GM18861 (cell line): ENCODE measurements at regions not wholly inside any gene's neighbourhood (a gene's known extent, or its start where the extent isn't known, plus 50 kb on each side); places are given as distances from the start of the nearest gene placed in this dataset.
"Not testable (repeated sequence)": the region's sequence is repeated elsewhere in the genome, so short reads cannot be mapped to it uniquely, and the experiment has no call there.

Experiments used
- ATAC-seq: cut with Tn5 transposase; IDR thresholded peaks from one replicate; pipeline ENCODE4 v1.9.1; 2021; ENCODE audit not compliant: unreplicated experiment

DNA sequence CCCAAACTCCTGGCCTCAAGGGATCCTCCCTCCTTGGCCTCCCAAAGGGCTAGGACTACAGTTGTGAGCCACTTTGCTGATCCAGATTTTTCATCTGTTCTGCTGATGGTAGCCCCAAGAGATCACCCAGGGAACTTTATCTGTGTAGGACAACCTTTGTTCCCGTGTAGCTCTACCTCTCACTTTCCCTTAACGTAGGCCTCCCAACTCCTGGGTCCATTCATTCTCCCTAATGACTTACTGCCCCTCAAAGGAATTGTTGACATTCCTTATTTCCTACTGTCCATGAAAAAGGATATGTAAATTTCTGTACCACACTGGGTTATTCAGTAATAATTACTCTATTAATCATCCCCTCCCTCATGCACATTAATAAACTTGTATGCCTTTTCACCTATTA lies 51.0 kb upstream of the PHF24 start:
- ATAC-seq, result no peak

DNA sequence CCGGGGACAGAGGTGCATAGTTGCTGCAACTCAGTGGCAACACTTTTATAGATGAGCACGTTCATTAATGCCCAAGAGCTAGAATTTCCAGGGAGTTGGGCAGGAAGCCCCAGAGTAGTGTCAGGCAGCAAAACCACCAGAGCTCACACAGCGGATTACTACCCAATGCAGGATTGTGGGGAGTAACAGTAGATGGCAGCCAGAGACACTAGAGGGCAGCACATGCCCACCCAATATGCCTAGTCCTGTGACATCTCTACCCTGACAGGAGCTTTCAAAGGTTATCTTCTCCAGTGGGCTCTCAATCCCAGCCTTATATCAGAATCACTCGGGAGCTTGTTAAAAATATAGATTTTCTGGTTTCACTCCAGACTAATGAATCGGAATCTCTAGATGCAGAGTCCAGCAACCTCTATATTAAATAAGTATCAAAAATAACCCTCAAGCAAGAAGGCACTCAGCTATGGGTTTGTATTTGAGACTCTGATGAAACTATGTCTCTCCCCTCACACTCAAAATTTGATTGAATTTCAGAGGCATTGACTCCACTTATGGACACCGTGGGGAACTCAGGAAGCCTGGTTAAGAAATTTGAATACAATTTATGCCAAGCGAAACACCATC lies 58.4 kb upstream of the PHF24 start:
- peak; percentile 67 for ATAC-seq

DNA sequence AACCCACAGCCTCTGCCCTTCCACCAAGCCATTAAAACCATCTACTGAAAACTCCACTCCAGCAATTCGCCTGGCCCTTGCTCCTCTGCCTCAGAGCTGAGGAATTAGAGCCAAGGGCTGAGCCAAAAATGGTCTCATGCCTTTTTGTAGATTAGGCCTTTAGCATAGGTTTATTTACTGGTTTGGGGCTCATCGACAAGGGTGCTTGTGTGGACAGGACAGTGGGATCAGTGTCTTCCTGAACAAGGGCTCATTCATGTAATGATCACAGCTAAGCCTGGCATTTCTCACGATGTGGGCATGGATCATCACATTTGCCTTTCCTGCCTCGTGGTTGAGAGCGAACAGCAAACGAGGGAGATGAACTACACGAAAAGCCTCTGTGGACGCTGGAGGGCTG lies 59.2 kb upstream of the PHF24 start:
- ATAC-seq, result no peak

DNA sequence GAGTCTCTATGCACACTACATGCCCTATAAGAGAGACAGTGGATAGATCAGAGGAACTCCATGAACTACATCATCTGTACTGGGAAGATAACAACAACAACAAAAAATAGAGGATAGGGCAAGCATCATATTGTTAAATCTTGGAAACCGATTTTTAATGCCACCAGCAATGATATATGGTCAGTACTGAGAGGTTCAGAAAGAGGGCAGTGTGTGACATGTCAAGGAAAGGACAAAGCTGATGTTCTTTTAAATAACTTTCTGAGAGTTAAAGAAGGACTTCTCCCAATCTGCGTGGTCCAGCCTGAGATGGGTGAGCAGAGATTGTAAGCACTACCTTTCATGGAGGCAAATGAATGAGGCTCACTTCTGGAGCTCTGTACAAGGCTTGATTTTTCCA lies 62.0 kb upstream of the PHF24 start:
- ATAC-seq, result no peak

DNA sequence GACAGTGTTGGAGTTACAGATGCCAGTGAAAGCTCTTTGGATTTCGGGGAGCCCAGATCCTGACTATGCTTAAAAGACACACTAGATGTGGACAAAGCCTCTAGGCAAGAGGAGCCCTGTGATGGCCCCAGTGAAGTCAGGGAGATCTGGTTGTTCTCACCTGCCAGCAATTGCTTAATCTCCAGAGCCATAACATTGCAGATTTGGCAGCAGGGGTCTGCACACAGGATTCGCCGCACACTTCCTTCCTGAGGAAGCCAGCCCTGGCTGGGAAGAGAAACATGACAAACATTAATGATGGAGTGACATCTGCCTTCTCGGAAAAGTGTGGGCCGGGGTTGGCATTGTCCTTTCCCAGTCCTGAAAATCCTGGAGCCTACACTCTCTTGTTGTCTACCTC lies 65.2 kb upstream of the PHF24 start:
- no peak for ATAC-seq

DNA sequence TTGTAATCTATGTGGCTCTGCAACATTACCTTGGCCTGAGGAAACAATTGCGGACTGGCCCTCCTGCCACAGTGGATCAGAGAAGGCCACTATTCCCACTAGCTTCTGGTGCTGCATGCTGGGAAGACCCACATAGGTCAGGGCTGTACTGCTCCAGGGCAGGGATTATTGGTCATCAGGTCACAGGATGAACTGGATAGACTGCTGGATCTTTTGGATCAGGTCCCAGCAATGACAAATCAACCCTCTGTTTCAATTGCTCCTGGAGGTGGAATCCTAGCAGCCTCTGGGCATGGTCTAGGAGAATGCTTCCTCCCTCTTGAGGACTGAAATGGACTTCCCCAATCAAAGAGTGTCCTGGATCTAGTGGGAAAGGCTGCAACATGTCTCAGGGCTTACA lies 66.7 kb upstream of the PHF24 start:
- ATAC-seq, result no peak

DNA sequence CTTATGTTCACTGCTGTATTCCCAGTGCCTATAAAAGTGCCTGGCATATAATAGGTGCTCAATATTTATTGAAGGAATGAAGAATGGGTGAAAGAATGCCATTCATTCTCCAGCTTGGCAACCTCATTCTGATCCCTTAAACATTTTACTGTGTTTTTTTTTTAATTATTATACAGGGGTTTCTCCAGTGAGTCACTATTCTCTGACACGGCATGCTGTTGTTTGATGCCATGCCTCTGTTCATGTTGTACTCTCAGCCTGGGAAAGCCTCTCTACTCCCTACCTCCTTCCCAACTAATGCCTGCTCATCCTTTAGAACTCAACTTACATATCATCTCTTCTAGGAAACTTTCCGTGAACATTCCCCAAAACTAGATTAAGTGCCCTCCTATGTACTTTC lies 70.2 kb upstream of the PHF24 start:
- no peak for ATAC-seq

DNA sequence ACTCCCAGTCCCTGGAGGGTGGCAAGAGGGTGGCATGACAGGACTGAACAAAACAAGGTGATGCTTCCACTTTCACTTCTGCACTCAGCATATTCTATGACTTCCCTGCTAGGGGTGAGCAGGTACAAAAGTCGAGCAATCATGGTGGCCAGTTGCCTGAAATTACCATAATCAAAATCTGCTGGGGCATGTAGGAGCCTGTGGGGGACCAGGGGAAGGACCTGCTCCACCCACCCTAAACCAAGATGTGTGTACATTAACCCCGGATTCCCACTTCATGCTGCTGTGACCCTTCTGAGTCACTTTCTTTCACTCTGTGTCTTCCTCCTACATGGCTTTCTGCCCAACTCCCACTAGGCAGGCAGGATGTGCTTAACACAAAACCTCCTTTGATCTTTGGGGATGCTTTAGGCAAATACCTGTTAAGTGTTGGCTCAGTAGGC lies 73.3 kb upstream of the PHF24 start:
- ATAC-seq, result peak; percentile 87

DNA sequence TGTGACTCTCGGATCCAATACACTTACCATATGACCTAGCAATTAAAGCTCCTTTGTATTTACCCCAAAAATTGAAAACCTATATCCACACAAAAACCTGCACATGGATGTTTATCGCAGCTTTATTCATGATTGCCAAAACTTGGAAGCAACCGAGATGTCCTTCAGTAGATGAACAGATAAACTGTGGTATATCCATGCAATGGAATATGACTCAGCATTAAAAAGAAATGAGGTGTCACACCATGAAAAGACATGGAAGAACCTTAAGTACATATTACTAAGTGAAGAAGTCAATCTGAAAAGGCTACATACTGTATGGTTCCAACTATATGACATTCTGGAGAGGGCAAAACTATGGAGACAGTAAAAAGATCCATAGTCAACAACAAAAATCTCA lies 82.0 kb upstream of the PHF24 start:
- no peak for ATAC-seq

DNA sequence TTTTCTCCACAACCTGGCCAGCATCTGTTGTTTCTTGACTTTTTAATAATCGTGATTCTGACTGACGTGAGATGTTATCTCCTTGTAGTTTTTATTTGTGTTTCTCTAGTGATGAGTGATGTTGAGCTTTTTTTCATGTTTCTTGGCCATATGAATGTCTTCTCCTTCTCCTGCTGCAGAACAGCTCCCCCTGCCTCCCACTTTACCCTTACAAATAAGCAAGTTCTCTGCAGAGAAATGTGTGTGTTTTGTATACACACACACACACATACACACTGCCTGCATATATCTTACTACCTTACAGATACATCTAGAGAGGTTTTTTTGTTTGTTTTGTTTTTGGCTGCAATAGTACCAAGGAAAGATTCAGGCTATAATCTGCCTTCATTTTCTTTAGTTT lies 88.7 kb upstream of the PHF24 start:
- ATAC-seq, result no peak

DNA sequence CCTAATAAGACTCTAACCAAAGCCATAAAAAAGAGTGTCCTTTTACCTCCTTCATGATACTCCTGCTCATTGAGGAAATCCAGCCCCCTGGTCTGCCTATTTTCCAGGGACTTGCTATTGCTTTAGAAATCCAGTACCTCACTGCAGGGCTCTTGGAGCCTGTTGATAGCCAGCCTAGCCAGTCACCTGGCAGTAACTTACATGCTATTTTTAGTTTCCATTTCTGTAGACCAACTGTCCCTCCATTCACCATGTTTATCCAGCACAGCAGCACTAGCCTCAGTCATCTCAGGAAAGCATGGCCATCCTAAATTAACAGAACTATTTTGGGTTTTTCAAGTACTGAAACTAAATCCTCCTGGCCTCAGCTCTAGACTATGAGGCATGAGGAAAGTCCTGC lies 91.5 kb upstream of the PHF24 start:
- ATAC-seq, result no peak

DNA sequence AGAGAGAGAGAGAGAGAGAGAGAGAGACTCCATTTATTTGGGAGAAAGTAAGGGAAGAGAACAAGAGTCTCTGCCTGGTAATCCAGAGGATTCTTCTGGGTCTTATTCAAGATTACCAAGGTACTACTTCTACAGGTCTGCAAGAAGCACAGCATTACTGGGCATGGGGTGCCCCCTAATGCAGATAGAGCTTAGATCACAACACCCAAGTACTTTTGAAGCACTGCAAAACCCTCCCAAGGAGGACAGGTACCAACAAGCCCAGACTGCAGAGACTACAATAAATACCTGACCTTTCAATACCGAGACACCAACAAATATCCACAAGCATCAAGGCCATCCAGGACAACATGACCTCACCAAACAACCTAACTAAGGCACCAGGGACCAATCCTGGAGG lies 94.7 kb upstream of the PHF24 start:
- no peak for ATAC-seq

DNA sequence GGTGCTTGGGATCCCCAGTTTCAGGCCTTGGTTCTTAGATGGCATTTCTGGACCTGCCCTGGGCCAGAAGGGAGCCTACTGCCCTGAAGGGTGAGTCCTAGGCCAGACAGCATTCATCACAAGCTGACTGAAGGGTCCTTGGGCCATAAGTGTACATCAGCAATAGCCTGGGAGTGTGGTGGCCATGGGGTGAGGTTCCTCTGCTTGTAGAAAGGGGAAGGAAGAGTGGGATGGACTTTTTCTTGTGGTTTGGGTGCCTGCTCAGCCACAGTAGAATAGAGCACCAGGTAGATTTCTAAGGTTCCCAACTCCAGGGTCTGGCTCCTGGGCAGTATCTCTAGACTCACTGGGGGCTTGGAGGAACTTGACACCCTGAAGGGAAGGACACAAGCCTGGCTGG lies 95.2 kb upstream of the PHF24 start:
- no peak for ATAC-seq

DNA sequence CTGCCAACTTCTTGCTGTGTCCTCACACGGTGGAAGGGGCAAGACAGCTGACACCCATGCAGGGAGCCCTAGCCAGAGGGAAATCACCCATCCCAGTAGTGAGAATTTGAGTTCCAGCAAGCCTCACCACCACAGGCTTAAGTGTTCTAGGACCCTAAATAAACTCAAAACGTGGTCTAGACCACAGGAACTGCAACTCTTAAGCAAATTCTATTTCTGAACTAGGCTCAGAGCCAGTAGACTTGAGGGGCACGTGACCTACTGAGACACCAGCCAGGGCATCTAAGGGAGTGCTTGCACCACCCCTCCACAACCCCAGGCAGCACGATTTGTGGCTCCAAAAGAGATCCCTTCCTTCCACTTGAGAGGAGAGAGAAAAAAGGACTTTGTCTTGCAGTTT lies 96.0 kb upstream of the PHF24 start:
- ATAC-seq, result no peak

DNA sequence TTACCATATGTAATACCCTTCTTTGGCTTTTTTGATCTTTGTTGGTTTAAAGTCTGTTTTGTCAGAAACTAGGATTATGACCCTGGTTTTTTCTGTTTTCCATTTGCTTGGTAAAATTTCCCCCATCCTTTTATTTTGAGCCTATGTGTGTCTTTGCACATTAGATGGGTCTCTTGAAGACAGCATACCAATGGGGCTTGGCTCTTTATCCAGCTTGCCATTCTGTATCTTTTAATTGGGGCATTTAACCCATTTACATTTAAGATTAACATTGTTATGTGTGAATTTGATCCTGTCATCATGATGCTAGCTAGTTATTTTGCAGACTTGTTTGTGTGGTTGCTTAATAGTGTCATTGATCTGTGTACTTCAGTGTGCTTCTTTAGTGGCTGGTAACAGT lies 103.1 kb upstream of the PHF24 start:
- ATAC-seq, result not testable (repeated sequence)

DNA sequence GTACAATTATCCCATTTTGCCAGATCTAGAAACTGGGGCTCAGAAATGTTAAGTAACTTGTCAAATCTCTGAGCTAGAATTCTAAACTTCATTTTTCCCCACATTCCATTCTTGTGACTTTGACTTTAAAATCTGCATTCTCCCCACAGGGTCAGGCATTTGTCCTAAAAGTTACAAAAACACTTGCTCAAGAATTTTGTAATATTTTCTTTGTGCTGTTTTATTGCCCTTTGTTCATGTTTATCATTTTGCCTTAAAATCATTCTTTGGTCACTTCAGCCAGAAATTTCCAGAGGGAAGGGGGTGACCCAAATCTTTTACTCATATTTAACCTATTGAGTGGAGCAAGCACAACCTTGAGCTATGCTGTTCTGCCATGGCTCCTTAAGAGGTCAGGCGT lies 120.1 kb upstream of the CCL21 start:
- no peak for ATAC-seq

DNA sequence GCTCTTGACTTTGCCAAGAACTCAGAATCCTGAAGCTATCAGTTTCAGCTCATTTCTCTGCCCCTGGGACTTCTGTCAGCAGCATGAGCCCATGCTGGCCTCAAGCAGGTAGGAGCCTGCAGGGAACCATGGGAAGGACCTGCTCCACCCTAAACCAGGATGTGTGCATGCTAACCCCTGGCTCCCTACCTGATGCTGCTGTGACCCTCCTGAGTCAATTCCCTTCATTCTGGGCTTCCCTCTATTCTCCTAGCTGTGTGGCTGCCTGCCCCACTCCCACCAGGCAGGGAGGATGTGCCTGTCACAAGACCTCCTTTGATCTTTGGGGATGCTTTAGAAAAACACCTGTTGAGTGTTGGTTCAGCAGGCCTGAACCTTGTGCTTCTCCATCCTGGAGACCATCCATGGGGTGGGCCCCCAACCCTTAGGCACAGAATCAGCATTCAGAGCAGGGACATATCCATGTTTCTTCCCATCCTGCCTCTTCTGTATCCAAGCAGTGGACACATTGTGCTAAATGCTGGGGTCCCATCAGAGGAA lies 117.1 kb upstream of the CCL21 start:
- no peak for ATAC-seq

DNA sequence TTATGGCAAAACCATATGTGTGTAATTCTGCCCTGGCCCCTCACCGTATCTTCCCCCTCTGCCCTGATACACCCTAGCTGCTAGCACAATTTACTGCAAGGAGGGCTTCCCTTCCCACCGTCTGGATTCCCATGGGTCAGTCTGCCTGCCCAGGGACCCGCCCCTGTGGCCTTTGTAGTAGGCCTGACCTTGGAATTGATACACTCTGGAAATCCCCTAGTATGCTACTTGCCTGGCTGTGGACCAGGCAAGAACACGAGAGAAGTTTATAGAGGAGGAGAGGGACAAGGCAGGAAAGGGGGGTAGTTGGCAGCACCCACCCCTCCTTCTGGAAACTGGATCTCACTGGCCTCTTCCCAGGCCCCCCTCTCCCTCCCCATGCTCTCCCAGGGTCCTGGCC lies 115.8 kb upstream of the CCL21 start:
- no peak for ATAC-seq

DNA sequence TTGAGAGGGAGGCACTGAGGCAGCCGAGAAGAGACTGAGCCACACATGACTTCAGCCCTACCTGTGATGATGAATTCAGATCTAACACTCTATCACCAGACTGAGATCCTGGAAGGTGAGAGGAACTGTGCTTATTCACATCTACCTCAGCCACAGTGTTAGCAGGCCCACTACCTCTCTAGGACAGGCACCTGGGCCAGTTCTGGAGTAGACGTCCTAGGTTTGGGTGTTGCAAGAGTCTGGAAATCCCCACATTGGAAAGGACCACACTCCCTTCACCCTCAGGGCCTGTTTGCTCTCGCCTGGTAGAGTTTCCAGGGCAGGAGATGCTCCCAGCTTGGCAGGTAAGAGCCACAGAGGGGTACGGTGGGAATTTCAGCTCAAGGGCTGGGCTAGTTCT lies 113.8 kb upstream of the CCL21 start:
- ATAC-seq, result no peak

DNA sequence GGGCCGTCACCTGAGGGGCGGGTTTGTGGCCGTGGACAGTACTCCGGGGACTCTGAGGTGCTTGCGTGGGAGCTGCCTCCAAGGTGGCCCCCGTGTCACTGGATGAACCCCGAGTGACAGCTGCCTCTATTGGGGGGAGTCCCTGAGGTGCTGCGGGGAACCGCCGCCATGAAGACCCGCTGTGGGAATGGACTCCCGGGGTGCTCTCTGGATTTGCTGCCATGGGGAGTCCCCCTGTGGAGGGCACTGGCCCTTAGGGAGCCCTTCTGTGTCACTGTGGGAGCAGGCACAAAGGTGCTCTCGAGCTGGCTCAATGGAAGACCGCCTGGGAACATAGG lies 100.2 kb upstream of the CCL21 start:
- ATAC-seq, result no peak

DNA sequence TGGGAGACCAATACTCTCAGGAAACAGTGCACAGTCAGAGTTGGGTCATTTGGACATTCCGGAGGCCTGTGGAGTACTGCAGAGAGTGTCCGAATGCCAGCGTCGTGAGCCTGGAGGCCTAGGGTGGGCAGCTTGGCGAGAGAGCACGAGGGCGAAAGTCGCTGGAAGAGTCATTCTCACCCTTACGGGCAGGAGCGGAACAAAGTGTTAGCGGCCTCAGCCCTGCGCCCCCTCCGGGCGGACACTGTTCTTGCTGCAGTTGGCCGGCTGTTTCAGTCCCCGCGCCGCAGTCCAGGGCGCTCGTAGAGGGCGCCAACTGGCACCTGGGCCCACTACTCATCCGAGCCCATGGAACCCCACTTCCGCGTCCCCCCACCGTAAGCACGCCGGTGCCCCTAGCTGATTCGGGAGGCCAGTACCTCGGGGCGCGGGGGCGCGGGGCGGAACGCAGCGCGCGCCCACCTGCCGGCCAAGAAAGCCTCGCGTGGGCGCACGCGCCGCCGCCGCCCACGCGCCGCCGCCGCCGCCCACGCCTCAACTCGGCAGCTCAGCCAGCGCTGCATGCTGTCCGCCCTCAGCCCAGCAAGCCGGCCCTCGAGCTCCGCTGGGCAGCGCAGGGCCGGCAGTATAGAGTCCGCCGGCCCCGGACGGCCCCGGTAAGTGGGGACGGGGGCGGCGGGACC lies 99.7 kb upstream of the CCL21 start:
- ATAC-seq, result no peak

DNA sequence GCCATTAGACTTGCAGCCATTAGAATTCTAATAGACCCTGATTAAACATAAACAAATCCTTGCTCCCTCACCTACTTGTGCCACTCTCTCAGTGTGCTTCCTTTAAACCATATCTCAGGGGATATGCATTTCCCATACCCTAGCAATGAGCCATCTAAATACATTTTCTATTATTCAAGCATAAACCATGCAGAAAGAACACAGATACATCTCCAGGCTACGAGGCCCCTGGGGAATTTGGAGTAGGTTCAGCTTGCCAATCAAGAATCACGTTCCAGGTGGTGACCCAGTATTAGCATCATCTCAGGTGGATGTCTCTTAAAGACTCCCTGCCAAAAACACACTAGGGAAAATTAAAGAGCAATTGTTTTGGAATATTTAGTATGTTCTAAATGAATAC lies 93.0 kb upstream of the CCL21 start:
- ATAC-seq, result no peak

DNA sequence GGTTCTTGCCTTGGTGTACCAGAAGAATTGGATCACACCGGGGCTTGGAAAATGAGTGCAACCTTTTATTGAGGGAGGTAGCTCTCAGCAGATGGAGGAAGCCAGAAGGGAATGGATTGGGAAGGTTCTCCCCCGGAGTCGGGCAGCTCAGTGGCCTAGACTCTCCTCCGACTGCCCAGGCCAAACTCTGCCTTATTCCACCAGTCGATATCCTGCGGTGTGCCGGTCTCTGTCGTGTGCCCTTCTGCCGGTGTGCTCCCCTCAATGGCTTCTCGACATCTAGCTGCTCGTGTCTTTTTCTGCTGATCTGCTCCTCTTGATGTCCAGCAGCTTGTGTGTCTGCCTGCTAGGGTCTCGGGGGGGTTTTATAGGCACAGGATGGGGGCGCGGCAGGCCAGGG lies 87.4 kb upstream of the CCL21 start:
- no peak for ATAC-seq
